Stimulated activated naive CD4-positive, alpha-beta T cell (primary cell): ENCODE measurements at regions not wholly inside any gene's neighbourhood (a gene's known extent, or its start where the extent isn't known, plus 50 kb on each side); places are given as distances from the start of the nearest gene placed in this dataset.

Experiments used
- DNase-seq, 6 experiments: peaks; one replicate each; lab custom pipeline; 2025; lab: John Stamatoyannopoulos, UW

GRCh38 chr2:14533131-14533757 is 99.3 kb upstream of the LRATD1 start:
- no peak for DNase-seq

- no peak for DNase-seq
Measured at GRCh38 chr2:14535156-14535555, 97.4 kb upstream of the LRATD1 start.

- no peak for DNase-seq
Measured at GRCh38 chr2:14536976-14537375, 95.5 kb upstream of the LRATD1 start.

- DNase-seq, result no peak
Measured at GRCh38 chr2:14540015-14540414, 92.5 kb upstream of the LRATD1 start.

GRCh38 chr2:14543284-14543683 is 89.2 kb upstream of the LRATD1 start:
- DNase-seq, result no peak

- no peak for DNase-seq
Measured at GRCh38 chr2:14544247-14544646, 88.3 kb upstream of the LRATD1 start.

GRCh38 chr2:14547830-14548229 is 84.7 kb upstream of the LRATD1 start:
- DNase-seq, result no peak

- DNase-seq, result no peak
Measured at GRCh38 chr2:14550658-14551057, 81.9 kb upstream of the LRATD1 start.

- DNase-seq, result no peak
Measured at GRCh38 chr2:14551069-14551468, 81.4 kb upstream of the LRATD1 start.

- DNase-seq, result no peak
Measured at GRCh38 chr2:14552286-14552685, 80.2 kb upstream of the LRATD1 start.

- no peak for DNase-seq
Measured at GRCh38 chr2:14552818-14553217, 79.7 kb upstream of the LRATD1 start.

- DNase-seq, result no peak
Measured at GRCh38 chr2:14554849-14555545, 77.5 kb upstream of the LRATD1 start.

GRCh38 chr2:14557111-14557510 is 75.4 kb upstream of the LRATD1 start:
- DNase-seq, result no peak

- no peak for DNase-seq
Measured at GRCh38 chr2:14557916-14558315, 74.6 kb upstream of the LRATD1 start.

GRCh38 chr2:14558335-14558919 is 74.1 kb upstream of the LRATD1 start:
- no peak for DNase-seq

GRCh38 chr2:14560716-14561115 is 71.8 kb upstream of the LRATD1 start:
- DNase-seq, result no peak

GRCh38 chr2:14563324-14563723 is 69.2 kb upstream of the LRATD1 start:
- no peak for DNase-seq

GRCh38 chr2:14565666-14566065 is 66.9 kb upstream of the LRATD1 start:
- no peak for DNase-seq

GRCh38 chr2:14567561-14567960 is 65.0 kb upstream of the LRATD1 start:
- DNase-seq, result no peak

GRCh38 chr2:14569294-14569693 is 63.2 kb upstream of the LRATD1 start:
- DNase-seq, result no peak

GRCh38 chr2:14572633-14573032 is 59.9 kb upstream of the LRATD1 start:
- no peak for DNase-seq

GRCh38 chr2:14577843-14578242 is 54.7 kb upstream of the LRATD1 start:
- DNase-seq, result no peak
